HepG2 (cell line): ENCODE measurements at regions not wholly inside any gene's neighbourhood (a gene's known extent, or its start where the extent isn't known, plus 50 kb on each side); places are given as distances from the start of the nearest gene placed in this dataset.

ENCODE experiments used
- ATAC-seq: fragments of 200-7000 bp; cut with Tn5 transposase; 3 replicates; pipeline ENCODE4 v1.9.1; 2020; ENCODE audit warnings: mild to moderate bottlenecking, moderate library complexity
- BruUV-seq: library from RNA; stranded (reverse); fragments of 400-500 nt; replicated peaks from 2 replicates; lab custom pipeline; 2021; lab: Mats Ljungman, UMichigan
- CTCF ChIA-PET: fragments of 300-600 bp; formaldehyde crosslinking; extraction: SDS; loops from one replicate; lab custom pipeline; 2021; ENCODE audit warnings: low total read pairs, inconsistent platforms, low intra/inter-chr PET ratio; lab: Yijun Ruan, JAX
- POLR2A ChIA-PET: fragments of 350-600 bp; sonication (Branson Sonifier 250); formaldehyde crosslinking; loops from one replicate; lab custom pipeline; 2020; ENCODE audit warnings: antibody characterized with exemption, inconsistent platforms; lab: Yijun Ruan, JAX
- DNase-seq: peaks from one replicate; pipeline ENCODE4 v3.0.0-alpha.2; 2015; ENCODE audit warnings: low spot score
- FAIRE-seq: peaks from 3 replicates; lab custom pipeline; 2011; peaks lifted over from hg19 to GRCh38; lab: Jason Lieb, UNC
- H2AFZ ChIP-seq: one replicate; pipeline ENCODE4 v1.6.1; 2011; ENCODE audit warnings: low read length, inconsistent platforms
- H3K27ac ChIP-seq: fragments of 300-600 bp; 3 replicates; pipeline ENCODE4 v1.8.0; 2011; ENCODE audit warnings: mixed run types, mild to moderate bottlenecking, mixed read lengths, low read length, inconsistent platforms; ENCODE audit not compliant: insufficient read depth; ENCODE audit errors: extremely low read length
- H3K27me3 ChIP-seq, 2 experiments: fragments of 200-600 bp in 1 of 2; 2 replicates in 1 of 2; 3 replicates in 1 of 2; pipeline versions ENCODE4 v1.6.0 to v1.8.0; 2011; ENCODE audit warnings: low read length in 2 of 2, mild to moderate bottlenecking in 2 of 2, moderate library complexity in 2 of 2, inconsistent platforms in 1 of 2; ENCODE audit not compliant: insufficient read depth in 2 of 2, control insufficient read depth in 1 of 2
- H3K36me3 ChIP-seq, 2 experiments: fragments of 200-600 bp in 1 of 2; replicated peaks in 1 of 2; 2 replicates in 1 of 2; 3 replicates in 1 of 2; pipeline versions ENCODE4 v1.5.1 to v1.8.0; 2011; ENCODE audit warnings: low read length in 2 of 2, inconsistent platforms in 1 of 2; ENCODE audit not compliant: insufficient read depth in 2 of 2, control insufficient read depth in 1 of 2
- H3K4me1 ChIP-seq: 2 replicates; pipeline ENCODE4 v1.5.1; 2012; ENCODE audit warnings: low read length, inconsistent platforms; ENCODE audit not compliant: insufficient read depth
- H3K4me2 ChIP-seq: 2 replicates; pipeline ENCODE4 v1.6.0; 2011; ENCODE audit warnings: low read depth, low read length, inconsistent platforms
- H3K4me3 ChIP-seq, 3 experiments: fragments of 200-600 bp in 1 of 3; sonication (generic), shearing (Covaris generic) in 1 of 3; replicated peaks in 1 of 3; 2 replicates each; pipeline ENCODE4 v1.5.1; 2011 to 2016; ENCODE audit warnings: low read length in 3 of 3, inconsistent platforms in 2 of 3, low read depth in 2 of 3, mild to moderate bottlenecking in 2 of 3, control low read depth in 1 of 3, mixed read lengths in 1 of 3; ENCODE audit not compliant: insufficient read depth in 1 of 3
- H3K79me2 ChIP-seq: one replicate; pipeline ENCODE4 v1.6.1; 2011; ENCODE audit warnings: low read length, inconsistent platforms; ENCODE audit not compliant: insufficient read depth
- H3K9ac ChIP-seq: 2 replicates; pipeline ENCODE4 v1.6.0; 2011; ENCODE audit warnings: mild to moderate bottlenecking, low read depth, low read length, inconsistent platforms; ENCODE audit not compliant: insufficient read depth
- H3K9me3 ChIP-seq: 2 replicates; pipeline ENCODE4 v1.5.1; 2012; ENCODE audit warnings: mild to moderate bottlenecking, low read length
- H4K20me1 ChIP-seq: 2 replicates; pipeline ENCODE4 v1.6.0; 2011; ENCODE audit warnings: inconsistent platforms, mild to moderate bottlenecking, low read length, moderate library complexity; ENCODE audit not compliant: insufficient read depth
- EP300 ChIP-seq, 3 experiments: sonication (generic) in 1 of 3; formaldehyde crosslinking in 1 of 3; IDR thresholded peaks; 2 replicates each; pipeline versions ENCODE4 v1.5.1 to v1.6.1; 2011 to 2020; ENCODE audit warnings: low read depth in 2 of 3, low read length in 2 of 3, borderline replicate concordance in 1 of 3, improper control_type of control experiment in 1 of 3, mild to moderate bottlenecking in 1 of 3, missing genetic modification reagents in 1 of 3, moderate library complexity in 1 of 3
- POLR2AphosphoS5 ChIP-seq: IDR thresholded peaks from 2 replicates; pipeline ENCODE4 v1.6.1; 2012; ENCODE audit warnings: low read depth, low read length
- ZNF225 ChIP-seq: sonication (generic); formaldehyde crosslinking; IDR thresholded peaks from 2 replicates; pipeline ENCODE4 v1.4.0; 2020; ENCODE audit warnings: mild to moderate bottlenecking, missing genetic modification reagents
- ZNF256 ChIP-seq: sonication (generic); formaldehyde crosslinking; conservative IDR thresholded peaks from 2 replicates; pipeline ENCODE4 v1.4.0; 2020; ENCODE audit warnings: missing genetic modification reagents
- ZNF546 ChIP-seq: sonication (generic); formaldehyde crosslinking; conservative IDR thresholded peaks from 2 replicates; pipeline ENCODE4 v1.8.1; 2023; ENCODE audit warnings: mild to moderate bottlenecking, missing genetic modification reagents
- WGBS: methylation state at CpG from one replicate; pipeline ENCODE4 v1.1.6; 2017; ENCODE audit warnings: low lambda C conversion rate; 5-methylcytosine and 5-hydroxymethylcytosine counted together
- in situ Hi-C: cut with HindIII; loops from 2 replicates; pipeline ENCODE4 v1.10.0; 2017; ENCODE audit warnings: low pct_unique_long_range_greater_than_20kb; ENCODE audit not compliant: extremely low pct_ligation_motif_present
- intact Hi-C: fragments of 100-400 bp; cut with micrococcal nuclease; formaldehyde crosslinking; loops from one replicate; pipeline ENCODE4 v1.10.0; 2022; ENCODE audit not compliant: unreplicated experiment
- TF ChIP-seq, protein P1 (sequence below): IDR thresholded peaks from 2 replicates; pipeline ENCODE4 v1.6.1; 2016; ENCODE audit warnings: missing biosample characterization, missing genetic modification reagents, low read depth
- TF ChIP-seq, protein P2 (sequence below): sonication (generic); formaldehyde crosslinking; IDR thresholded peaks from 2 replicates; pipeline ENCODE4 v1.5.0; 2020; ENCODE audit warnings: mild to moderate bottlenecking, missing genetic modification reagents
- TF ChIP-seq, protein P3 (sequence below): IDR thresholded peaks from 2 replicates; pipeline ENCODE4 v1.6.1; 2016; ENCODE audit warnings: mild to moderate bottlenecking

DNA sequence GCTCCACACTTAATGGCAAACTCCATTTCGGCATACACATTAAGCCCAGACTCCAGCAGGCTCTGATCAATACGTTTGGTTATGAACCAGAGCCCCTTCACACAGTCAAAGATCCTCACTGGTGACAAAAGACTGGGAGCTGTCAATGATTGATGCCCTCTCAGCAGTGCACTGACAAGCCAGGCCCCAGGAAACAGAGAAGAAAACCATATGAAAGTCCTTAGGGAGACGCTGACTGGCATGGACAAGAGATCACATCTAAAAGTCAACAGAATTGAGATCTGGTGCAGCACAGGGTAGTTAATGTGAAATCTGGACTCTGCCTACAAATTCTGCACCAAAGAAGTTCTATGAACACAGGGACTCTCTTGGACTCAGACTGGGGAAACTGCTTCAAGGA lies 600.9 kb upstream of the NRP1 start:
- BruUV-seq = no TSS peak
- no peak overlapping the region for H3K4me3 ChIP-seq
- CTCF ChIA-PET = no interaction called here
- H4K20me1 ChIP-seq = no peaks in the 10 kb centered on the region
- in situ Hi-C loops (no loop called here), intact Hi-C loops (loop anchor here (10.0 kb wide), 2 partner anchors 61 to 101 kb away; no protein-coding TSS in a partner anchor)
- POLR2A ChIA-PET = no interaction called here
- H2AFZ ChIP-seq = no peak overlapping the region
- DNase-seq (no peak), ATAC-seq (peak; percentile 45; the same call in 1 of the 3 replicates), FAIRE-seq (no peak)
- H3K9me3 ChIP-seq = no peaks in the 10 kb centered on the region
- H3K4me1 ChIP-seq = peaks cover 8% of the 10 kb centered on the region
- H3K9ac ChIP-seq = no peak overlapping the region
- TF ChIP-seq ZNF546 = no peak
- TF ChIP-seq, protein P1, sequence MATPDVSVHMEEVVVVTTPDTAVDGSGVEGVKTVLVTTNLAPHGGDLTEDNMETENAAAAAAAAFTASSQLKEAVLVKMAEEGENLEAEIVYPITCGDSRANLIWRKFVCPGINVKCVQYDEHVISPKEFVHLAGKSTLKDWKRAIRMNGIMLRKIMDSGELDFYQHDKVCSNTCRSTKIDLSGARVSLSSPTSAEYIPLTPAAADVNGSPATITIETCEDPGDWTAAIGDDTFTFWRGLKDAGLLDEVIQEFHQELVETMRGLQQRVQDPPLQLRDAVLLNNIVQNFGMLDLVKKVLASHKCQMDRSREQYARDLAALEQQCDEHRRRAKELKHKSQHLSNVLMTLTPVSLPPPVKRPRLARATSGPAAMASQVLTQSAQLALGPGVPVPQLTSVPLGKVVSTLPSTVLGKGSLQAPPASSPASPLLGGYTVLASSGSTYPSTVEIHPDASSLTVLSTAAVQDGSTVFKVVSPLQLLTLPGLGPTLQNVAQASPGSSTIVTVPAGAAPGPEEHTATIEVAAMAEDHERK (CRISPR knock-in tag) = no peak
- no peak for TF ChIP-seq ZNF256
- TF ChIP-seq, protein P2, sequence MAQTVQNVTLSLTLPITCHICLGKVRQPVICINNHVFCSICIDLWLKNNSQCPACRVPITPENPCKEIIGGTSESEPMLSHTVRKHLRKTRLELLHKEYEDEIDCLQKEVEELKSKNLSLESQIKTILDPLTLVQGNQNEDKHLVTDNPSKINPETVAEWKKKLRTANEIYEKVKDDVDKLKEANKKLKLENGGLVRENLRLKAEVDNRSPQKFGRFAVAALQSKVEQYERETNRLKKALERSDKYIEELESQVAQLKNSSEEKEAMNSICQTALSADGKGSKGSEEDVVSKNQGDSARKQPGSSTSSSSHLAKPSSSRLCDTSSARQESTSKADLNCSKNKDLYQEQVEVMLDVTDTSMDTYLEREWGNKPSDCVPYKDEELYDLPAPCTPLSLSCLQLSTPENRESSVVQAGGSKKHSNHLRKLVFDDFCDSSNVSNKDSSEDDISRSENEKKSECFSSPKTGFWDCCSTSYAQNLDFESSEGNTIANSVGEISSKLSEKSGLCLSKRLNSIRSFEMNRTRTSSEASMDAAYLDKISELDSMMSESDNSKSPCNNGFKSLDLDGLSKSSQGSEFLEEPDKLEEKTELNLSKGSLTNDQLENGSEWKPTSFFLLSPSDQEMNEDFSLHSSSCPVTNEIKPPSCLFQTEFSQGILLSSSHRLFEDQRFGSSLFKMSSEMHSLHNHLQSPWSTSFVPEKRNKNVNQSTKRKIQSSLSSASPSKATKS (CRISPR knock-in tag) = no peak
- TF ChIP-seq POLR2AphosphoS5 = no peak
- TF ChIP-seq EP300 (IDR thresholded peaks at IDR 0.05; ENCODE audit: low read depth in 2 of 2, low read length in 2 of 2) = no peak
- TF ChIP-seq EP300 (CRISPR knock-in tag; IDR thresholded peaks at IDR 0.05; ENCODE audit: borderline replicate concordance) = no peak
- no peak for TF ChIP-seq ZNF225
- TF ChIP-seq, protein P3, sequence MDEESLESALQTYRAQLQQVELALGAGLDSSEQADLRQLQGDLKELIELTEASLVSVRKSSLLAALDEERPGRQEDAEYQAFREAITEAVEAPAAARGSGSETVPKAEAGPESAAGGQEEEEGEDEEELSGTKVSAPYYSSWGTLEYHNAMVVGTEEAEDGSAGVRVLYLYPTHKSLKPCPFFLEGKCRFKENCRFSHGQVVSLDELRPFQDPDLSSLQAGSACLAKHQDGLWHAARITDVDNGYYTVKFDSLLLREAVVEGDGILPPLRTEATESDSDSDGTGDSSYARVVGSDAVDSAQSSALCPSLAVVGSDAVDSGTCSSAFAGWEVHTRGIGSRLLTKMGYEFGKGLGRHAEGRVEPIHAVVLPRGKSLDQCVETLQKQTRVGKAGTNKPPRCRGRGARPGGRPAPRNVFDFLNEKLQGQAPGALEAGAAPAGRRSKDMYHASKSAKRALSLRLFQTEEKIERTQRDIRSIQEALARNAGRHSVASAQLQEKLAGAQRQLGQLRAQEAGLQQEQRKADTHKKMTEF (CRISPR knock-in tag) = no peak
- WGBS = 0% methylated on average over 3 of the region's 3 CpGs
- no peaks in the 10 kb centered on the region for H3K79me2 ChIP-seq
- no peaks in the 10 kb centered on the region for H3K27me3 ChIP-seq
- no peaks in the 10 kb centered on the region for H3K36me3 ChIP-seq
- H3K27ac ChIP-seq = no peak overlapping the region
- no peak overlapping the region for H3K4me2 ChIP-seq
